OCI-LY7 (cell line): ENCODE measurements at regions not wholly inside any gene's neighbourhood (a gene's known extent, or its start where the extent isn't known, plus 50 kb on each side); places are given as distances from the start of the nearest gene placed in this dataset.

ENCODE experiments used
- BruUV-seq: library from RNA; stranded (reverse); fragments of 400-500 nt; replicated peaks from 2 replicates; lab custom pipeline; 2021; lab: Mats Ljungman, UMichigan
- CTCF ChIA-PET: fragments of 300-600 bp; sonication (Branson Sonifier 250); formaldehyde crosslinking; loops from one replicate; lab custom pipeline; 2022; ENCODE audit warnings: antibody characterized with exemption; ENCODE audit not compliant: unreplicated experiment; lab: Charles Lee
- POLR2A ChIA-PET: fragments of 300-600 bp; sonication (Branson Sonifier 250); formaldehyde crosslinking; loops from one replicate; lab custom pipeline; 2022; ENCODE audit warnings: antibody characterized with exemption; lab: Charles Lee
- DNase-seq: peaks from one replicate; pipeline ENCODE4 v3.0.0-alpha.2; 2015; ENCODE audit warnings: low spot score
- H2AFZ ChIP-seq: fragments of 200-600 bp; sonication (generic), shearing (Covaris generic); 2 replicates; pipeline ENCODE4 v1.6.1; 2014; ENCODE audit warnings: mild to moderate bottlenecking, antibody characterized with exemption, low read length, moderate library complexity
- H3K27ac ChIP-seq: fragments of 200-600 bp; sonication (generic); 2 replicates; pipeline ENCODE4 v1.5.1; 2014; ENCODE audit warnings: mixed run types, low read depth, mild to moderate bottlenecking, moderate library complexity, low read length, inconsistent platforms; ENCODE audit not compliant: poor library complexity, severe bottlenecking
- H3K36me3 ChIP-seq: fragments of 200-600 bp; sonication (generic); 2 replicates; pipeline ENCODE4 v1.6.1; 2014; ENCODE audit warnings: mild to moderate bottlenecking, antibody characterized with exemption, low read length, moderate library complexity, mixed read lengths; ENCODE audit not compliant: insufficient read depth
- H3K4me1 ChIP-seq: fragments of 200-600 bp; sonication (generic); 2 replicates; pipeline ENCODE4 v1.5.1; 2014; ENCODE audit warnings: mild to moderate bottlenecking, low read length; ENCODE audit not compliant: insufficient read depth, poor library complexity, severe bottlenecking
- H3K4me2 ChIP-seq: fragments of 200-600 bp; sonication (generic); 2 replicates; pipeline ENCODE4 v1.6.1; 2014; ENCODE audit warnings: mild to moderate bottlenecking, low read length
- H3K4me3 ChIP-seq: fragments of 200-600 bp; sonication (generic); 2 replicates; pipeline ENCODE4 v1.5.1; 2014; ENCODE audit warnings: mild to moderate bottlenecking, low read depth, low read length; ENCODE audit not compliant: poor library complexity, severe bottlenecking
- H3K79me2 ChIP-seq: fragments of 200-600 bp; sonication (generic); 2 replicates; pipeline ENCODE4 v1.6.1; 2016; ENCODE audit warnings: low read depth, mild to moderate bottlenecking, low read length, moderate library complexity, mixed read lengths; ENCODE audit not compliant: insufficient read depth
- H3K9me2 ChIP-seq: fragments of 200-600 bp; sonication (generic); 2 replicates; pipeline ENCODE4 v1.6.1; 2016; ENCODE audit warnings: mild to moderate bottlenecking, low read length, mixed read lengths; ENCODE audit not compliant: insufficient read depth
- H3K9me3 ChIP-seq: fragments of 200-600 bp; sonication (generic); 2 replicates; pipeline ENCODE4 v1.6.1; 2014; ENCODE audit warnings: mild to moderate bottlenecking, mixed run types, low read length, mixed read lengths
- H4K20me1 ChIP-seq: fragments of 200-600 bp; sonication (generic); 2 replicates; pipeline ENCODE4 v1.6.1; 2014; ENCODE audit warnings: mild to moderate bottlenecking, antibody characterized with exemption, low read length, moderate library complexity, mixed read lengths; ENCODE audit not compliant: insufficient read depth
- EZH2phosphoT487 ChIP-seq: fragments of 200-600 bp; sonication (generic); IDR thresholded peaks from 2 replicates; pipeline ENCODE4 v1.6.1; 2018; ENCODE audit warnings: low read depth, borderline replicate concordance, mild to moderate bottlenecking, mixed run types, antibody characterized with exemption, low read length, moderate library complexity, mixed read lengths
- intact Hi-C: fragments of 100-400 bp; cut with micrococcal nuclease; formaldehyde crosslinking; loops from one replicate; pipeline ENCODE4 v1.10.0; 2022; ENCODE audit not compliant: unreplicated experiment
- TF ChIP-seq, protein P1 (sequence below): fragments of 200-600 bp; sonication (generic); conservative IDR thresholded peaks from 2 replicates; pipeline ENCODE4 v1.5.1; 2014; ENCODE audit warnings: mild to moderate bottlenecking, antibody characterized with exemption, low read length, moderate library complexity, mixed read lengths

DNA sequence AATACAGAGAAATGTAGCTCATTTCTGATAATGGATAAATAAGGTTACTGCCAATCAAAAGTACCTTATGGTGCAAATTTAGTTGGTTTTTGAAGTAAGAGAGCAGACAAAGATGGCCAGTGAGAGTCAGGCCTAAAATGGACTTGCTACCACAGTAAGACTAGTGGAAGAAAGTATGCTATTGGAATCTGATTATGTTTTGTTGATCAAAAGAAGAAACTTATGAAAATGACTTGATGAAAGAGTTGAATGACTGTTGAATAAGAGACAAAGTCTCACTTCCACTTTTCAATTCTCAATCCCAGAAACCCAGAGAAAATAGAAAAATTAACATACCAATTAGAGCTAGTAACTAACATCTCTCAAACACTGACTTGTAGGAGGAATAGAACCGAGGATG is 737.8 kb upstream of the INTU start:
- no peaks in the 10 kb centered on the region for H3K36me3 ChIP-seq
- TF ChIP-seq EZH2phosphoT487 = no peak
- TF ChIP-seq, protein P1, sequence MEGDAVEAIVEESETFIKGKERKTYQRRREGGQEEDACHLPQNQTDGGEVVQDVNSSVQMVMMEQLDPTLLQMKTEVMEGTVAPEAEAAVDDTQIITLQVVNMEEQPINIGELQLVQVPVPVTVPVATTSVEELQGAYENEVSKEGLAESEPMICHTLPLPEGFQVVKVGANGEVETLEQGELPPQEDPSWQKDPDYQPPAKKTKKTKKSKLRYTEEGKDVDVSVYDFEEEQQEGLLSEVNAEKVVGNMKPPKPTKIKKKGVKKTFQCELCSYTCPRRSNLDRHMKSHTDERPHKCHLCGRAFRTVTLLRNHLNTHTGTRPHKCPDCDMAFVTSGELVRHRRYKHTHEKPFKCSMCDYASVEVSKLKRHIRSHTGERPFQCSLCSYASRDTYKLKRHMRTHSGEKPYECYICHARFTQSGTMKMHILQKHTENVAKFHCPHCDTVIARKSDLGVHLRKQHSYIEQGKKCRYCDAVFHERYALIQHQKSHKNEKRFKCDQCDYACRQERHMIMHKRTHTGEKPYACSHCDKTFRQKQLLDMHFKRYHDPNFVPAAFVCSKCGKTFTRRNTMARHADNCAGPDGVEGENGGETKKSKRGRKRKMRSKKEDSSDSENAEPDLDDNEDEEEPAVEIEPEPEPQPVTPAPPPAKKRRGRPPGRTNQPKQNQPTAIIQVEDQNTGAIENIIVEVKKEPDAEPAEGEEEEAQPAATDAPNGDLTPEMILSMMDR = no peak
- no peaks in the 10 kb centered on the region for H4K20me1 ChIP-seq
- ChIA-PET POLR2A (interaction anchor here (1.0 kb wide), 1 partner anchor 9 kb away, joined by 3 read pairs; no protein-coding TSS in a partner anchor), CTCF (no interaction called here)
- H3K9me2 ChIP-seq = no peaks in the 10 kb centered on the region
- DNase-seq = no peak
- no TSS peak for BruUV-seq
- no peak overlapping the region for H3K4me3 ChIP-seq
- H3K4me1 ChIP-seq = no peaks in the 10 kb centered on the region
- H3K27ac ChIP-seq = no peak overlapping the region
- no peak overlapping the region for H2AFZ ChIP-seq
- H3K79me2 ChIP-seq = no peaks in the 10 kb centered on the region
- no peaks in the 10 kb centered on the region for H3K9me3 ChIP-seq
- intact Hi-C loops = no loop called here
- H3K4me2 ChIP-seq = no peak overlapping the region

DNA sequence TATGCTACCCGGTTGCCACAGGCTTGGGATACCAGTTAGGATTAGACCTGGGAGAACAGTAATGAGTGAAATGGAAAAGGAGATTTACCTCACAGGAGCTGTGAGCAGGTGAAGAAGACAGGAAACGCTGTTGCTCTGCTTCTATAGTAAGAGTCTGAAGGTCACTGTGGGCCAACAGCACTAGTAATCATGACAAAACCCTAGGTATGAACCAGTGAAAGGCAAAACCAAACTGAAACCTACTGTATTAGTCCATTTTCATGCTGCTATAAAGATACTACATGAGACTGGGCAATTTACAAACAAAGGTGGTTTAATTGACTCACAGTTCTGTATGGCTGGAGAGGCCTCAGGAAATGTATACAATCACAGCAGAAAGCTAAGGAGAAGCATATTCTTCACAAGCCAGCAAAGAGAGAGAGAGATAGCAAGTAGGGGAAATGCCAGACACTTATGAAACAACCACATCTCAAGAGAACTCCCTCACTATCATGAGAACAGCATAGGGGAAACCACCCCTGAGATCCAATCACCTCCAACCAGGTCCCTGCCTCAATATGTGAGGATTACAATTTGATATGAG is 736.7 kb upstream of the INTU start:
- Histone ChIP-seq H2AFZ (no peak overlapping the region), H3K4me1 (no peaks in the 10 kb centered on the region), H4K20me1 (no peaks in the 10 kb centered on the region), H3K27ac (no peak overlapping the region), H3K36me3 (no peaks in the 10 kb centered on the region), H3K4me2 (no peak overlapping the region), H3K9me2 (no peaks in the 10 kb centered on the region), H3K79me2 (no peaks in the 10 kb centered on the region), H3K4me3 (no peak overlapping the region), H3K9me3 (no peaks in the 10 kb centered on the region)
- ChIA-PET CTCF (no interaction called here), POLR2A (no interaction called here)
- intact Hi-C loops = no loop called here
- TF ChIP-seq, protein P1 = no peak
- TF ChIP-seq EZH2phosphoT487 = no peak
- no peak for DNase-seq
- BruUV-seq = no TSS peak

DNA sequence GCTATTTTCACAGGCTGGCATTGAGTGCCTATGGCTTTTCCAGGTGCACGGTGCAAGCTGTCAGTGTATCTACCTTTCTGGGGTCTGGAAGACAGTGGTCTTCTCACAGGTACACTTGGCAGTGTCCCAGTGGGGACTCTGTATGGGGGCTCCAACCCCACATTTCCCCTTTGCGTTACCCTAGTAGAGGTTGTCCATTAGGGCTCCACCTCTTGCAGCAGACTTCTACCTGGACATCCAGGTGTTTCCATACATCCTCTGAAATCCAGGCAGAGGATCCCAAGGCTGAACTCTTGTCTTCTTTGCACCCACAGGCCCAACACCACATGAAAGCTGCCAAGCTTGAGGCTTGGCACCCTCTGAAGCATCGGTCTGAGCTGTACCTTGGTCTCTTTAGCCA is 735.7 kb upstream of the INTU start:
- no TSS peak for BruUV-seq
- Histone ChIP-seq H2AFZ (no peak overlapping the region), H3K9me2 (no peaks in the 10 kb centered on the region), H3K9me3 (no peaks in the 10 kb centered on the region), H4K20me1 (no peaks in the 10 kb centered on the region), H3K4me1 (no peaks in the 10 kb centered on the region), H3K79me2 (no peaks in the 10 kb centered on the region), H3K4me2 (no peak overlapping the region), H3K4me3 (no peak overlapping the region), H3K27ac (no peak overlapping the region), H3K36me3 (no peaks in the 10 kb centered on the region)
- POLR2A ChIA-PET = no interaction called here
- TF ChIP-seq, protein P1 = no peak
- no peak for TF ChIP-seq EZH2phosphoT487
- intact Hi-C loops = no loop called here
- DNase-seq = no peak
- CTCF ChIA-PET = no interaction called here
